ENCODE measurements at regions not wholly inside any gene's neighbourhood (a gene's known extent, or its start where the extent isn't known, plus 50 kb on each side); places are given as distances from the start of the nearest gene placed in this dataset.

- WGBS (ENCODE audit: missing lambda C conversion rate), result 75% methylated on average over 2 of the region's 3 CpGs
- no peaks in the 10 kb centered on the region for H3K4me1 ChIP-seq
- no peak for TF ChIP-seq CBX2 (IDR thresholded peaks at IDR 0.05; ENCODE audit: borderline replicate concordance, low read depth)
- no peak for TF ChIP-seq CHD4 (IDR thresholded peaks at IDR 0.05; ENCODE audit: borderline replicate concordance)
- no peak for TF ChIP-seq POLR2AphosphoS2 (conservative IDR thresholded peaks at IDR 0.05; ENCODE audit: low read length)
- no peak for TF ChIP-seq FOSL2 (IDR thresholded peaks at IDR 0.05)
- TF ChIP-seq FOSL2 (CRISPR knock-in tag; IDR thresholded peaks at IDR 0.05), result no peak
- TF ChIP-seq PHF8 (IDR thresholded peaks at IDR 0.05; ENCODE audit: borderline replicate concordance, low read depth), result no peak
- TF ChIP-seq POLR2A (IDR thresholded peaks at IDR 0.05; ENCODE audit: low read length), result no peak
- no peak for TF ChIP-seq USF2 (IDR thresholded peaks at IDR 0.05)
- TF ChIP-seq, protein P1, sequence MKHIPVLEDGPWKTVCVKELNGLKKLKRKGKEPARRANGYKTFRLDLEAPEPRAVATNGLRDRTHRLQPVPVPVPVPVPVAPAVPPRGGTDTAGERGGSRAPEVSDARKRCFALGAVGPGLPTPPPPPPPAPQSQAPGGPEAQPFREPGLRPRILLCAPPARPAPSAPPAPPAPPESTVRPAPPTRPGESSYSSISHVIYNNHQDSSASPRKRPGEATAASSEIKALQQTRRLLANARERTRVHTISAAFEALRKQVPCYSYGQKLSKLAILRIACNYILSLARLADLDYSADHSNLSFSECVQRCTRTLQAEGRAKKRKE (CRISPR knock-in tag; IDR thresholded peaks at IDR 0.05; ENCODE audit: low read depth), result no peak
- TF ChIP-seq BHLHE40 (IDR thresholded peaks at IDR 0.05; ENCODE audit: low read depth, low read length), result no peak
- TF ChIP-seq RCOR1 (IDR thresholded peaks at IDR 0.05; ENCODE audit: low read depth, low read length), result no peak
- no peak for TF ChIP-seq HMGXB4 (CRISPR knock-in tag; IDR thresholded peaks at IDR 0.05; ENCODE audit: borderline replicate concordance)
- TF ChIP-seq, protein P2, sequence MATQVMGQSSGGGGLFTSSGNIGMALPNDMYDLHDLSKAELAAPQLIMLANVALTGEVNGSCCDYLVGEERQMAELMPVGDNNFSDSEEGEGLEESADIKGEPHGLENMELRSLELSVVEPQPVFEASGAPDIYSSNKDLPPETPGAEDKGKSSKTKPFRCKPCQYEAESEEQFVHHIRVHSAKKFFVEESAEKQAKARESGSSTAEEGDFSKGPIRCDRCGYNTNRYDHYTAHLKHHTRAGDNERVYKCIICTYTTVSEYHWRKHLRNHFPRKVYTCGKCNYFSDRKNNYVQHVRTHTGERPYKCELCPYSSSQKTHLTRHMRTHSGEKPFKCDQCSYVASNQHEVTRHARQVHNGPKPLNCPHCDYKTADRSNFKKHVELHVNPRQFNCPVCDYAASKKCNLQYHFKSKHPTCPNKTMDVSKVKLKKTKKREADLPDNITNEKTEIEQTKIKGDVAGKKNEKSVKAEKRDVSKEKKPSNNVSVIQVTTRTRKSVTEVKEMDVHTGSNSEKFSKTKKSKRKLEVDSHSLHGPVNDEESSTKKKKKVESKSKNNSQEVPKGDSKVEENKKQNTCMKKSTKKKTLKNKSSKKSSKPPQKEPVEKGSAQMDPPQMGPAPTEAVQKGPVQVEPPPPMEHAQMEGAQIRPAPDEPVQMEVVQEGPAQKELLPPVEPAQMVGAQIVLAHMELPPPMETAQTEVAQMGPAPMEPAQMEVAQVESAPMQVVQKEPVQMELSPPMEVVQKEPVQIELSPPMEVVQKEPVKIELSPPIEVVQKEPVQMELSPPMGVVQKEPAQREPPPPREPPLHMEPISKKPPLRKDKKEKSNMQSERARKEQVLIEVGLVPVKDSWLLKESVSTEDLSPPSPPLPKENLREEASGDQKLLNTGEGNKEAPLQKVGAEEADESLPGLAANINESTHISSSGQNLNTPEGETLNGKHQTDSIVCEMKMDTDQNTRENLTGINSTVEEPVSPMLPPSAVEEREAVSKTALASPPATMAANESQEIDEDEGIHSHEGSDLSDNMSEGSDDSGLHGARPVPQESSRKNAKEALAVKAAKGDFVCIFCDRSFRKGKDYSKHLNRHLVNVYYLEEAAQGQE (IDR thresholded peaks at IDR 0.05), result no peak
- TF ChIP-seq ESRRA (IDR thresholded peaks at IDR 0.05; ENCODE audit: borderline replicate concordance, low read length), result no peak
- no peak for TF ChIP-seq FOSB (CRISPR knock-in tag; IDR thresholded peaks at IDR 0.05)
- no peak for TF ChIP-seq JUN (IDR thresholded peaks at IDR 0.05)
- TF ChIP-seq CEBPB (IDR thresholded peaks at IDR 0.05), result no peak
- TF ChIP-seq, protein P3, sequence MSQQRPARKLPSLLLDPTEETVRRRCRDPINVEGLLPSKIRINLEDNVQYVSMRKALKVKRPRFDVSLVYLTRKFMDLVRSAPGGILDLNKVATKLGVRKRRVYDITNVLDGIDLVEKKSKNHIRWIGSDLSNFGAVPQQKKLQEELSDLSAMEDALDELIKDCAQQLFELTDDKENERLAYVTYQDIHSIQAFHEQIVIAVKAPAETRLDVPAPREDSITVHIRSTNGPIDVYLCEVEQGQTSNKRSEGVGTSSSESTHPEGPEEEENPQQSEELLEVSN (IDR thresholded peaks at IDR 0.05; ENCODE audit: borderline replicate concordance, low read depth), result no peak
- no peak for TF ChIP-seq HOXB5 (CRISPR knock-in tag; IDR thresholded peaks at IDR 0.05)
- no peak overlapping the region for H3K4me3 ChIP-seq
- ATAC-seq (peak; percentile 35 to 60; a peak in 4 of 6 replicates), DNase-seq (ENCODE audit: low read depth in 1 of 2, low spot score in 1 of 2) (no peak), FAIRE-seq (no peak)
- no peak overlapping the region for H3K4me2 ChIP-seq
- H3K27ac ChIP-seq, result no peak overlapping the region
- ChIA-PET POLR2A (no interaction called here), CTCF (interaction anchor here (0.6 to 2.2 kb wide), 12 partner anchors 9 to 178 kb away, joined by 3 to 10 read pairs (median 4); no protein-coding TSS in a partner anchor)
- no peaks in the 10 kb centered on the region for H3K9me3 ChIP-seq
Measured at GRCh38 chr6:30397697-30398096, 52.7 kb downstream of the RPP21 start.
